CD4-positive, alpha-beta T cell treated with Interleukin-4 for 4 hours (primary cell): ENCODE measurements at regions not wholly inside any gene's neighbourhood (a gene's known extent, or its start where the extent isn't known, plus 50 kb on each side); places are given as distances from the start of the nearest gene placed in this dataset.

Source experiments
- DNase-seq: peaks from one replicate; pipeline ENCODE4 v3.0.0-alpha.2; 2020

DNA sequence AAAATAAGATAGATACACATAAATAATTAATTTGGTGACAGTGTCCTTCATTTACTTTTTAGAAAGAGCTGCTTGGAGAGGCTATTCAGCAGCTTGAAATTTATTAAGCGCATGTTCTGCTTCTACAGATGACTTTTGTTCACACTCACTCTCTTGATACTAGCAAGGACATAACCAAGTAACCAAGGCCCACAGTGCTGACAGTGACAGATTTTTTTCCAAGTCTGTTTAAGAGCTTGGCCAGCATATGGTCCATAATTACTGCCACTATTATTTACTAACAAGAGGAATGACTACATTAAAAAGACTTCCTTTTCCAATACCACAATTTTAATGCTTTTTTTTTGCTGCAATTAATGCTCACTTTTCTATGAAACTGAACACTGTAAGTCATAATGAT lies 673.7 kb upstream of the MIR17HG start:
- no peak for DNase-seq

- no peak for DNase-seq
Observed at GRCh38 chr13:90675129-90675528, 672.4 kb upstream of the MIR17HG start.

GRCh38 chr13:90680826-90681225 lies 666.7 kb upstream of the MIR17HG start:
- no peak for DNase-seq

DNA sequence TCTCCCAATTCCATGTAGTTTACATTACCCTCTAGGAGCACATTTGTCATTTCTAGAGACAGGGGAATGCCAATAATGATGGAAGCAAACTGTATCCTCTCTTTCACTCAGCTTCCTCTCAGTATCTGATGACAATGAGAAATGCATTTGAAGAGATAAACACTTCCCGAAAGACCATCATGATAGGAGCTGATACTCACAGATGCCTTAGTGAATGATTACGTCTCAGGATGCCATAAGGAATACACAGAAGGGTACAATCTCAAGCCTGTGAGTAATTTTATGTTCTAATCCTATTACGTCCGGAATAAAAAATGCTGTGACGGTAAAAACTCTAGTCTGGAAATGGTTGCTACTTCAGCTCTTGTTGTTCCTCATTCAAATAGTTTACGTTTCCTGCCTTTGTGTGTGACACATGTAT lies 663.8 kb upstream of the MIR17HG start:
- no peak for DNase-seq

GRCh38 chr13:90686442-90686841 lies 661.0 kb upstream of the MIR17HG start:
- DNase-seq, result no peak

GRCh38 chr13:90689111-90689510 lies 658.4 kb upstream of the MIR17HG start:
- no peak for DNase-seq

- no peak for DNase-seq
Observed at GRCh38 chr13:90690458-90691080, 656.9 kb upstream of the MIR17HG start.

GRCh38 chr13:90696254-90696653 lies 651.2 kb upstream of the MIR17HG start:
- no peak for DNase-seq

- no peak for DNase-seq
Observed at GRCh38 chr13:90696656-90697055, 650.8 kb upstream of the MIR17HG start.

DNA sequence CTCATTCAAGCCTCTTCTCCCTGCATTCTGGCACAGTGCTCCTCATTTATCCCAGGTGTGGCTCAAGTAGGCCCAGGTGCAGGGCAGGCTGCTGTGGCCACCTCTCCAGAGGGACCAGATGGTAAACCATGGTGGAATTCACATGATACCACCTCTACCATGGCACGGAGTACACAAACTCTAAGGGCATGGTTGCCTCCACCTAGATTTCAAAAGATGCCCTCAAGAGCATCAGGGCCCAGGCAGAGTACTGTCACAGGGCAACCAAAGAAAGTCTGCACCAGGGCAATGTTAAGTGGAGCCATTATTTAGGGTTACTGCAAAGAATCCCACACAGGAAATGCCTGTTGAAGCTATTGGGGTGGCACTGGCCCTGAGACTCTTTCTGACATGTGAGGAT lies 647.1 kb upstream of the MIR17HG start:
- DNase-seq, result no peak

DNA sequence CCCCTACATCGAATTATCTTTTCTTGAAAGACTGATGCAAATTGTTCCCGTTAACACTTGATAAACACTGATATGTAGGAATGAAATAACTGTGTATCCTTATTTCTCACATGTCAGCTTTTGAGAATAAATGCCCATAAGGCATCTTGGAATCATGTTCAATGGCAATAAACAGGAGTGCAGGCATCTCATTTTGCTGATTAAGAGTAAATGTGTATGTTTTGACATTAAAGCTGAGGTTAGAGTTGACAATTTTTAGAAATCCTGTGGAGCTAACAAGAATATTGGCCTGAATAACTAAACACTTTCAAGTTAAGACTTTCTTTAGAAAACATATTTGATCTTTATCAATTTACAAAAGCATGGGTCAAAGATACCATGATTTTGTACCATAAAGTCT lies 646.2 kb upstream of the MIR17HG start:
- DNase-seq, result no peak

DNA sequence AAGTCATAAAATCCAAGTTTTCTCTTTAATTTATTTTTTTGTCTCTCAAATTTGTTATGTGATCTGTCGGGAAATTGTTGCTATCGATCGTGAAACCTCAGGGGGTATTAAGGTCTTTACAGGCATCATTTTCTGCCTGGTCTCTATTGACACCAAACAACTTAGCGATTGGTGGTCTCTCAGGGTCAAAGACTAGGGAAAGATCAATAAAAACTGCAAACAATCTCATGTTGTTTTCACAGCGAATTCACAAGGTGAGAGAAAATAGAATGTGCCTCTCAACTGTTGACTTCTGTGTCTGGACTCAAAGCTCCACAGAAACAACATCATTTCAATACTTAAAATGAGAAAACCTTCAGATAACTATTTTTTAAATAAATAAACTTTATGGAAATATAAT lies 645.4 kb upstream of the MIR17HG start:
- no peak for DNase-seq

- DNase-seq, result no peak
Observed at GRCh38 chr13:90706631-90707030, 640.9 kb upstream of the MIR17HG start.

DNA sequence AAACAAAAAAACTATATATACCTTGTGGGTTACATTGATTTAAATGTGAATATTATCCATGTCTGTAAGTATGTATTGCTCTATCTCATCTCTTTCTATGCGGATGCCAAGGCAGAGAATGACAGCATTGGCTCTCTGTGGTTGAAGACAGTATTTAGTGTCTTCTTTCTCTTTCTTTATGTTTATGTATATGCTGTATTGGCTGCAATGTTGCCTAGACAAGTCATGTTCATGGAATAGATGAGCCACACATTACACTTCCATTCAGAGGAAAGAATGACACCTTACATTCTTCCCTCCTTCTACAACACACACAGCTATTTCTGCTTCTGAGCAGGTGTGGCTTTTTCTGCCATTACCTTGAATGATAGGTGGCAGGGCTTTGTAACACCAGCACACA lies 639.4 kb upstream of the MIR17HG start:
- no peak for DNase-seq

- no peak for DNase-seq
Observed at GRCh38 chr13:90709319-90709718, 638.2 kb upstream of the MIR17HG start.

- DNase-seq, result no peak
Observed at GRCh38 chr13:90710164-90710759, 637.2 kb upstream of the MIR17HG start.

DNA sequence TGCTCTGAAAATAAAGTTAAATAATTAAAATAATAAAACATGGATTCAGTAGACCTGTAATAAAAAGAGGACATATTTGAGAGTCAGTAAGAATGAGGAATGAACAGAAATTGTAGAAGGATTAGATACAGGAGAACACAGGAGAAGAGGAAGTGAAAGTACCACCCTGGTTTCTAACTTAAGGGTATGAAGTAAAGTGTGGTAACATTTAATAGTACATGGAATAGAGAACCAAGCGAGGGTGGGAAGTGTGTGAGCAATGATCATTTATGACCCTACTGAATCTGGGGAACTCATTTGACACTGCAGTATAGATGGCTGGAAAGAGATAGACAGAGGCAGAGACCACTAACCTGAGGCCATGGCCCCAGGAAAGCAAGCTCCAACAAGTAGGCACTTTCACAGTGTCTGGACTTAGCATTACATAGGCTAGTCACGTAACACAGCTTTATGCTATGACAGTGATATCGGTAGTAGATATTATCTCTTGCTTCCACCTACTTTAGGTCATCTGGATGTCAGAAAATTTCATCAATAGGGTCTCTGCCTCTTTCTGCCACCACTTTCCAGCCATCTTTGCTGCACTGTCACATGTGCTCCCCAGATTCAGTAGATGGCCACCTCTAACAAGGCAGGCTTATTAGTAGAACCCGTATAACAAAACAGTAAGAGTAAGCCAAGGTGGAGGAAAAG lies 633.9 kb upstream of the MIR17HG start:
- DNase-seq, result no peak

DNA sequence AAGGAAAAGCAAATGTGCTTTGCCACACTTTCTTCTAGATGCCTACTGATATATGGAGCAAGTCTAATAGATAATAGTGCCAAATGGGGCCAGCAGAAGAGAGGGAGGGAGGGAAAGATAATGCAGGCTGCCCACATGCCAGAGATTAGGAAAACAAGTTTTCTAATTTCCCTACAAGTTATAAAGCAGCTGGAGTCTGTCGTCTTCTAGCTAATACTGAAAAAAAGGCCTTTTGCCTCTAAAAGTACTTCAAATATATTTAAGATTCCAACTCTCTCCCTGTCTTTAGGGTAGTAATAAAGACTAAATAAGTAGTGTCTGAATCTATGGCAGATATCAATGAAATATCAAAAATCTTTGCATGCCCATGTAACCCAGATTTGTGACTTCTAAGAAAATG lies 632.0 kb upstream of the MIR17HG start:
- DNase-seq, result no peak

GRCh38 chr13:90717451-90717936 lies 630.0 kb upstream of the MIR17HG start:
- DNase-seq, result no peak

GRCh38 chr13:90719461-90719860 lies 628.0 kb upstream of the MIR17HG start:
- no peak for DNase-seq

DNA sequence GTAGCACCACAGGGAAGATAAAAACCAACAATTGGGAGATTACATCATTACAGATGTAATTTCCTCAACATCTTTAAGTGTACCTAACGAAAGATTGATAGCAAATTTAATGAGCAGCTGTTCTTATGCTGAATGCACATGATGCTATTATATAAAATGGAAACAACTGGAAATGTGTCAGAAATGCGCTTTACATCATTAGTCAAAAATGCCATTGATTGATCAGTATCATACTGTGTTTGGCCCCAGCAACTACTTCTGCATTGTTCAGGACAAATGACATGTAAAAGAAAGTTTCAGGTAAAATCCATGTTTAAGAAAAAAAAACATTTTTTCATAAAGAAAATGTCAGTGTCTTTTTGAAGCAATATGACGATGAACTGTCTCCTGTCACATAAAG lies 625.5 kb upstream of the MIR17HG start:
- no peak for DNase-seq

DNA sequence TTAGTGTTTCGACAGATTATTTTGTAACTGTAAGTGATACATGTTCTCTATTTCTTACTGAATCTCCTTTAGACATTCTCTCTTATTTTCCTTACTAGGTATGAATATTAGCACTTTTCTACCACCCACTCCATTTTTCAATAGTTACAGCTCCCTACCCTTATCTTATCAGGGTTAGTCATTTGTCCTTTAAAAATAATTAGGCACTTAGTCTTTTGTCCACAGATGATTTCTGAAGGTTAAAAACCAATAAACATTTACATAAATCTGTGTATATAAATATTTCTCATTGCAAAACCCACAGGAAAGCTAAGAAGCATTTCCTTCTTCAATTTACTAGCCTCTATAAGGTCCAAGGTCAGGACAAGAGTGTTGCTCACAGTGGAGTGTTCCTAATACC lies 624.1 kb upstream of the MIR17HG start:
- DNase-seq, result no peak

GRCh38 chr13:90726375-90726774 lies 621.1 kb upstream of the MIR17HG start:
- DNase-seq, result no peak

DNA sequence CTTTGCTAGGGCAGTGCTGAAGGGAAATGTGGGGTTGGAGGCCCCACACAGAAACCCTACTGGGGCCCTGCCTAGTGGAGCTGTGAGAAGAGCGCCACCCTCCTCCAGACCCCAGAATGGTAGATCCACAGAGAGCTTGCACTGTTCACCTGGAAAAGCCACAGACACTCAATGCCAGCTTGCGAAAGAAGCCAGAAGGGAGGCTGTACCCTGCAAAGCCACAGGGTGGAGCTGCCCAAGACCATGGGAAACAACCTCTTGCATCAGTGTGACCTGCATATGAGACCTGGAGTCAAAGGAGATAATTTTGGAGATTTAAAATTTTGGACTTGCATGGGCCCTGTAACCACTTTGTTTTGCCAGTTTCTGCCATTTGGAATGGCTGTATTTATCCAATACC lies 615.4 kb upstream of the MIR17HG start:
- DNase-seq, result no peak
